ENCODE measurements at regions not wholly inside any gene's neighbourhood (a gene's known extent, or its start where the extent isn't known, plus 50 kb on each side); places are given as distances from the start of the nearest gene placed in this dataset.

DNA sequence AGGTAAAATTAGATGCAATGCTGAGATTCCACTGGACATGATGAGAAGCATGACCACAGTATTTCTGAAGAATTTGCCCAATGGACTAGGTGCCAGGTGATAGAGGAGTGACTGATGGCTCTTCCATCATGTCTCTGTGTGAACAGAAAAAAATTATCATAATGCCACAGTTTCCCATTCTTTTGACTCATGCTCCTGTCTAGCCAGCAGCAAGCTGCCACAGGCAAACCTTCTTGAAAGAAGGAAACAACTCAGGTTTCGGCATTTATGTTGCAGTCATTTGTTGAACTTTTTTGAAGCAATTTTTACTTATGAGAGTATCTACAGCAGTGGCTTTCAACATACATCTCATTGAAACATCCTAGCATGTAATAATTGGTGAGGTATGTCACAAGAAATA is 284.8 kb upstream of the CD180 start:
- peaks cover 8% of the 10 kb centered on the region for H3K4me1 Mint-ChIP-seq (ENCODE audit: unreplicated experiment)
- no peak overlapping the region for H3K4me3 Mint-ChIP-seq (ENCODE audit: unreplicated experiment)
- no peaks in the 10 kb centered on the region for H3K9me3 Mint-ChIP-seq (ENCODE audit: unreplicated experiment)
- no peak for DNase-seq (ENCODE audit: extremely low spot score, unreplicated experiment)
- TF ChIP-seq, protein P1, sequence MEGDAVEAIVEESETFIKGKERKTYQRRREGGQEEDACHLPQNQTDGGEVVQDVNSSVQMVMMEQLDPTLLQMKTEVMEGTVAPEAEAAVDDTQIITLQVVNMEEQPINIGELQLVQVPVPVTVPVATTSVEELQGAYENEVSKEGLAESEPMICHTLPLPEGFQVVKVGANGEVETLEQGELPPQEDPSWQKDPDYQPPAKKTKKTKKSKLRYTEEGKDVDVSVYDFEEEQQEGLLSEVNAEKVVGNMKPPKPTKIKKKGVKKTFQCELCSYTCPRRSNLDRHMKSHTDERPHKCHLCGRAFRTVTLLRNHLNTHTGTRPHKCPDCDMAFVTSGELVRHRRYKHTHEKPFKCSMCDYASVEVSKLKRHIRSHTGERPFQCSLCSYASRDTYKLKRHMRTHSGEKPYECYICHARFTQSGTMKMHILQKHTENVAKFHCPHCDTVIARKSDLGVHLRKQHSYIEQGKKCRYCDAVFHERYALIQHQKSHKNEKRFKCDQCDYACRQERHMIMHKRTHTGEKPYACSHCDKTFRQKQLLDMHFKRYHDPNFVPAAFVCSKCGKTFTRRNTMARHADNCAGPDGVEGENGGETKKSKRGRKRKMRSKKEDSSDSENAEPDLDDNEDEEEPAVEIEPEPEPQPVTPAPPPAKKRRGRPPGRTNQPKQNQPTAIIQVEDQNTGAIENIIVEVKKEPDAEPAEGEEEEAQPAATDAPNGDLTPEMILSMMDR (IDR thresholded peaks at IDR 0.05), result no peak
- H3K36me3 Mint-ChIP-seq (ENCODE audit: unreplicated experiment), result no peaks in the 10 kb centered on the region
- H3K27ac Mint-ChIP-seq (ENCODE audit: unreplicated experiment), result no peak overlapping the region
- H3K27me3 Mint-ChIP-seq (ENCODE audit: unreplicated experiment), result peaks cover 12% of the 10 kb centered on the region

DNA sequence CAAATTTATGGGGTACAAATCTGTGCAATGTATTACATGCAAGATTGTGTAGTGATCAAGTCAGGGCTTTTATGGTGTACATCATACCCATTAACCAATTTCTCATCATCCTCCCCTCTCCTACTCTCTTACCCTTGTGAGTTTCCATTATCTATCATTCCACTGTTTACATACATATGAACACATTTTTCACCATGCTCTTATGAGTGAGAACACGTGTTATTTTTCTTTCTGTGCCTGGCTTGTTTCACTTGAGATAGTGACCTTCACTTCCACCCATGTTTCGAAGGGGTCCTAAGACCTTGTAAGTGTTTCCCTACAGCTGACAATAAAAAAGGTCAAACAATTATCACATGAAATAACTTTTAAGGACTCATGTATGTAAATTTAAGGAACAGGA is 281.7 kb upstream of the CD180 start:
- no peak for DNase-seq (ENCODE audit: extremely low spot score, unreplicated experiment)
- Mint-ChIP-seq H3K4me1 (ENCODE audit: unreplicated experiment) (peaks cover 9% of the 10 kb centered on the region), H3K4me3 (ENCODE audit: unreplicated experiment) (no peak overlapping the region), H3K36me3 (ENCODE audit: unreplicated experiment) (no peaks in the 10 kb centered on the region), H3K27ac (ENCODE audit: unreplicated experiment) (no peak overlapping the region), H3K9me3 (ENCODE audit: unreplicated experiment) (no peaks in the 10 kb centered on the region), H3K27me3 (ENCODE audit: unreplicated experiment) (peaks cover 10% of the 10 kb centered on the region)
- TF ChIP-seq, protein P1 (IDR thresholded peaks at IDR 0.05), result no peak

DNA sequence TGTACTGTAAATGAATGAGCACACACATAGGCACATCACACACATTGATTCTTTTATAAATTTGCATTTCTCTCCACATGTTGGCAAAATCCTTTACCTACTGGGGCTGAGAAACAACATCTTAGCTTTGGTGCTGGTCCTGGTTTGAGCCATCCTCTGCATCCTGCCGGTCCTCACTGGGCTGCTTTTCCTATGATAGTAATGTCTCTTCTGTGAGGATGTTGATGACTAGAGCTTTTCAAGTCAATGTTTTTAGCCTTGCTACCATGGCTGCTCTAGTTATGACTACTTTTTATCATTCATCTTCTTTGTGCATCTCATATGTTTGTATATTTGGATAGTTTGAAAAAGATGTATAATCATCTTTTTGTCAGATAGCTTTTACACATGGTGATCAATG is 280.4 kb upstream of the CD180 start:
- Mint-ChIP-seq H3K4me1 (ENCODE audit: unreplicated experiment) (peaks cover 9% of the 10 kb centered on the region), H3K27me3 (ENCODE audit: unreplicated experiment) (peaks cover 6% of the 10 kb centered on the region), H3K36me3 (ENCODE audit: unreplicated experiment) (no peaks in the 10 kb centered on the region), H3K27ac (ENCODE audit: unreplicated experiment) (no peak overlapping the region), H3K4me3 (ENCODE audit: unreplicated experiment) (no peak overlapping the region), H3K9me3 (ENCODE audit: unreplicated experiment) (no peaks in the 10 kb centered on the region)
- DNase-seq (ENCODE audit: extremely low spot score, unreplicated experiment), result no peak
- TF ChIP-seq, protein P1 (IDR thresholded peaks at IDR 0.05), result no peak

DNA sequence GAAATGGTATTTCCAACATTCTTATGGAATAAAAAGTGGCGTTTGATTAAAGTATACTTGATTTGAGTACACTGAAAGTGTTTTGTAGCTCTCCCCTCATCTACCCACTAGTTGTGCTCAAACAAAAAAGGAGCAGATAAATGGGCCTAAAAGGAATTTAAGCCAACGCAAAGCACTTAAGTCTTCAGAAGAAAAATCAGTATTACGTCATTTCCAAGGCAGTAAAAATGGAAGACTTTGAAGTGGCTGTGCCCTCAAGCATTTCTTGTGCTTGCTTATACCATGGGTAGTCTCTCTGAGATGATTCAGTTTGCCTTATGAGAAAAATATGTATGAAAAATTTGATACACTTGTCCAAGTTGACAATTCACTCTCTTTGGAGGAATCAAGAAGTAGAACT is 279.9 kb upstream of the CD180 start:
- H3K4me1 Mint-ChIP-seq (ENCODE audit: unreplicated experiment), result peaks cover 9% of the 10 kb centered on the region
- no peak for DNase-seq (ENCODE audit: extremely low spot score, unreplicated experiment)
- no peak overlapping the region for H3K4me3 Mint-ChIP-seq (ENCODE audit: unreplicated experiment)
- no peak overlapping the region for H3K27ac Mint-ChIP-seq (ENCODE audit: unreplicated experiment)
- H3K36me3 Mint-ChIP-seq (ENCODE audit: unreplicated experiment), result no peaks in the 10 kb centered on the region
- peaks cover 6% of the 10 kb centered on the region for H3K27me3 Mint-ChIP-seq (ENCODE audit: unreplicated experiment)
- H3K9me3 Mint-ChIP-seq (ENCODE audit: unreplicated experiment), result no peaks in the 10 kb centered on the region
- TF ChIP-seq, protein P1 (IDR thresholded peaks at IDR 0.05), result no peak

DNA sequence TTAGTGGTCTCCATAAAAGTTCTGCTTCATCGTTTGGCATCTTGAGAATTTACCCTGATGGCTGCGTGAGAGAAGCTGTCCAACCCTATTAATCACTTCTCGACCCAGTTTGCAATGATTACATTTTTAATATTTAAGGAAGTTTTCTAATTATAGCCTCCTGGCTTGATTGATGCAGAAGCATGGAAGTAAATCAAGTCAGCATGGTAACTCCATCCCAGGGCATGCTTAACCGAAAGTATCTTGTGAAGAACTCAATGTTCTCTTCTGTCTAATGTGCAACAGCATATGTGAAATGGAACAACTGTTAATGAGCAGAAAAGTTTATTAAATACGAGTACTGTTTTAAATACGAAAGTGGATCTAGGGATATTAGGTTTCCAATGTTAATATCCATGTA is 278.9 kb upstream of the CD180 start:
- peaks cover 6% of the 10 kb centered on the region for H3K27me3 Mint-ChIP-seq (ENCODE audit: unreplicated experiment)
- no peak overlapping the region for H3K27ac Mint-ChIP-seq (ENCODE audit: unreplicated experiment)
- DNase-seq (ENCODE audit: extremely low spot score, unreplicated experiment), result no peak
- H3K4me3 Mint-ChIP-seq (ENCODE audit: unreplicated experiment), result no peak overlapping the region
- TF ChIP-seq, protein P1 (IDR thresholded peaks at IDR 0.05), result no peak
- no peaks in the 10 kb centered on the region for H3K9me3 Mint-ChIP-seq (ENCODE audit: unreplicated experiment)
- peaks cover 9% of the 10 kb centered on the region for H3K4me1 Mint-ChIP-seq (ENCODE audit: unreplicated experiment)
- no peaks in the 10 kb centered on the region for H3K36me3 Mint-ChIP-seq (ENCODE audit: unreplicated experiment)

Measured in osteocyte (in vitro differentiated cells).